Caco-2 (cell line): ENCODE measurements at regions not wholly inside any gene's neighbourhood (a gene's known extent, or its start where the extent isn't known, plus 50 kb on each side); places are given as distances from the start of the nearest gene placed in this dataset.

Experiments used
- BruUV-seq: library from RNA; stranded (reverse); fragments of 400-500 nt; replicated peaks from 2 replicates; lab custom pipeline; 2021; lab: Mats Ljungman, UMichigan
- CTCF ChIA-PET: fragments of 300-600 bp; sonication (Branson Sonifier 250); formaldehyde crosslinking; loops from one replicate; lab custom pipeline; 2022; ENCODE audit warnings: antibody characterized with exemption; lab: Charles Lee
- POLR2A ChIA-PET: fragments of 300-600 bp; sonication (Branson Sonifier 250); formaldehyde crosslinking; loops from one replicate; lab custom pipeline; 2022; ENCODE audit warnings: antibody characterized with exemption; lab: Charles Lee
- DNase-seq, 2 experiments: peaks; one replicate each; pipeline versions ENCODE4 v3.0.0 to v3.0.0-alpha.2; 2020 to 2022
- H3K27me3 ChIP-seq: replicated peaks from 2 replicates; pipeline ENCODE4 v1.6.0; 2011; ENCODE audit warnings: low read length; ENCODE audit not compliant: control insufficient read depth, insufficient read depth
- H3K36me3 ChIP-seq: 2 replicates; pipeline ENCODE4 v1.5.1; 2011; ENCODE audit warnings: low read length; ENCODE audit not compliant: control insufficient read depth, insufficient read depth
- H3K4me1 ChIP-seq: fragments of 250-450 bp; sonication (Bioruptor Pico); 2 replicates; pipeline ENCODE4 v1.5.1; 2020; ENCODE audit warnings: mild to moderate bottlenecking
- H3K4me3 ChIP-seq: 2 replicates; pipeline ENCODE4 v1.5.1; 2011; ENCODE audit warnings: low read depth, mild to moderate bottlenecking, control low read depth, low read length
- H3K9me3 ChIP-seq: fragments of 250-450 bp; sonication (Bioruptor Pico); 2 replicates; pipeline ENCODE4 v1.5.1; 2020; ENCODE audit warnings: mild to moderate bottlenecking, moderate library complexity
- H3K27ac Mint-ChIP-seq: one replicate; pipeline ENCODE4 v1.8.0; 2022; ENCODE audit warnings: mixed read lengths; ENCODE audit not compliant: unreplicated experiment
- H3K27me3 Mint-ChIP-seq: one replicate; pipeline ENCODE4 v1.8.0; 2022; ENCODE audit warnings: mixed read lengths; ENCODE audit not compliant: insufficient read depth, unreplicated experiment
- H3K36me3 Mint-ChIP-seq: one replicate; pipeline ENCODE4 v1.8.0; 2022; ENCODE audit warnings: mild to moderate bottlenecking, mixed read lengths; ENCODE audit not compliant: insufficient read depth, unreplicated experiment
- H3K4me1 Mint-ChIP-seq: one replicate; pipeline ENCODE4 v1.8.0; 2022; ENCODE audit warnings: low read depth, mixed read lengths; ENCODE audit not compliant: unreplicated experiment
- H3K4me3 Mint-ChIP-seq: one replicate; pipeline ENCODE4 v1.8.0; 2022; ENCODE audit warnings: mild to moderate bottlenecking, moderate library complexity, mixed read lengths; ENCODE audit not compliant: unreplicated experiment
- H3K9me3 Mint-ChIP-seq: one replicate; pipeline ENCODE4 v1.8.0; 2022; ENCODE audit warnings: mixed read lengths; ENCODE audit not compliant: unreplicated experiment
- CTCF ChIP-seq, 2 experiments: fragments of 200-600 bp in 1 of 2; IDR thresholded peaks; 1 replicate in 1 of 2; 2 replicates in 1 of 2; pipeline versions ENCODE4 v1.5.1 to v1.8.0; 2011 to 2022; ENCODE audit warnings: antibody characterized with exemption in 1 of 2, control low read depth in 1 of 2, inconsistent platforms in 1 of 2, low read depth in 1 of 2, low read length in 1 of 2, mild to moderate bottlenecking in 1 of 2, moderate library complexity in 1 of 2; ENCODE audit not compliant: insufficient read depth in 1 of 2, severe bottlenecking in 1 of 2, unreplicated experiment in 1 of 2
- intact Hi-C: fragments of 100-400 bp; cut with micrococcal nuclease; formaldehyde crosslinking; loops from one replicate; pipeline ENCODE4 v1.10.0; 2022; ENCODE audit not compliant: unreplicated experiment

GRCh38 chr4:183763990-183764754, 105.1 kb downstream of the TRAPPC11 start:
- no peak for TF ChIP-seq CTCF (IDR thresholded peaks at IDR 0.05; ENCODE audit: insufficient read depth in 1 of 2, low read depth in 1 of 2, low read length in 1 of 2, severe bottlenecking in 1 of 2, unreplicated experiment in 1 of 2)

GRCh38 chr4:183765251-183765911, 106.3 kb downstream of the TRAPPC11 start:
- H3K27ac Mint-ChIP-seq, result peak overlapping the region; percentile 61
- Histone ChIP-seq H3K4me3 (no peak overlapping the region), H3K4me1 (peaks cover 10% of the 10 kb centered on the region), H3K27me3 (no peaks in the 10 kb centered on the region), H3K36me3 (no peaks in the 10 kb centered on the region), H3K9me3 (no peaks in the 10 kb centered on the region)
- H3K4me1 Mint-ChIP-seq, result no peaks in the 10 kb centered on the region
- no peaks in the 10 kb centered on the region for H3K27me3 Mint-ChIP-seq
- peak in 1 of 2 experiments; percentile 46 for DNase-seq
- intact Hi-C loops, result loop anchor here (1.0 kb wide), 1 partner anchor 31 kb away; no protein-coding TSS in a partner anchor
- ChIA-PET POLR2A (interaction anchor here (0.6 kb wide), 1 partner anchor 80 kb away, joined by 3 read pairs; no protein-coding TSS in a partner anchor), CTCF (no interaction called here)
- H3K4me3 Mint-ChIP-seq, result no peak overlapping the region
- no peak for TF ChIP-seq CTCF (IDR thresholded peaks at IDR 0.05; ENCODE audit: insufficient read depth in 1 of 2, low read depth in 1 of 2, low read length in 1 of 2, severe bottlenecking in 1 of 2, unreplicated experiment in 1 of 2)
- no peaks in the 10 kb centered on the region for H3K9me3 Mint-ChIP-seq
- BruUV-seq, result no TSS peak
- H3K36me3 Mint-ChIP-seq, result no peaks in the 10 kb centered on the region

More at GRCh38 chr4:183763990-183764754, 105.1 kb downstream of the TRAPPC11 start:
- no peaks in the 10 kb centered on the region for H3K36me3 ChIP-seq
- no peak for DNase-seq
- H3K9me3 ChIP-seq, result no peaks in the 10 kb centered on the region
- no peak overlapping the region for H3K4me3 ChIP-seq
- Mint-ChIP-seq H3K4me1 (no peaks in the 10 kb centered on the region), H3K9me3 (no peaks in the 10 kb centered on the region), H3K27ac (no peak overlapping the region), H3K36me3 (no peaks in the 10 kb centered on the region), H3K4me3 (no peak overlapping the region), H3K27me3 (no peaks in the 10 kb centered on the region)
- ChIA-PET POLR2A (interaction anchor here (0.5 kb wide), 1 partner anchor 884 kb away, joined by 3 read pairs; no protein-coding TSS in a partner anchor), CTCF (no interaction called here)
- intact Hi-C loops, result no loop called here
- no peaks in the 10 kb centered on the region for H3K27me3 ChIP-seq
- peaks cover 14% of the 10 kb centered on the region for H3K4me1 ChIP-seq
- BruUV-seq, result no TSS peak

GRCh38 chr4:183766140-183766539, 107.0 kb downstream of the TRAPPC11 start:
- no peaks in the 10 kb centered on the region for H3K27me3 ChIP-seq
- H3K27me3 Mint-ChIP-seq, result no peaks in the 10 kb centered on the region
- CTCF ChIA-PET, result no interaction called here
- H3K4me1 ChIP-seq, result peaks cover 8% of the 10 kb centered on the region; the same call in 1 of the 2 replicates
- H3K36me3 Mint-ChIP-seq, result no peaks in the 10 kb centered on the region
- BruUV-seq, result no TSS peak
- no peak for DNase-seq
- intact Hi-C loops, result no loop called here
- H3K4me1 Mint-ChIP-seq, result no peaks in the 10 kb centered on the region
- H3K36me3 ChIP-seq, result no peaks in the 10 kb centered on the region
- H3K4me3 ChIP-seq, result no peak overlapping the region
- no peak for TF ChIP-seq CTCF (IDR thresholded peaks at IDR 0.05; ENCODE audit: insufficient read depth in 1 of 2, low read depth in 1 of 2, low read length in 1 of 2, severe bottlenecking in 1 of 2, unreplicated experiment in 1 of 2)
- POLR2A ChIA-PET, result no interaction called here
- no peak overlapping the region for H3K4me3 Mint-ChIP-seq
- H3K9me3 ChIP-seq, result no peaks in the 10 kb centered on the region
- no peaks in the 10 kb centered on the region for H3K9me3 Mint-ChIP-seq
- H3K27ac Mint-ChIP-seq, result no peak overlapping the region
